GM03348 (cell line): ENCODE measurements at regions not wholly inside any gene's neighbourhood (a gene's known extent, or its start where the extent isn't known, plus 50 kb on each side); places are given as distances from the start of the nearest gene placed in this dataset.

Source experiments
- DNase-seq: peaks from one replicate; pipeline ENCODE4 v3.0.0; 2012; ENCODE audit warnings: low spot score

GRCh38 chr6:3643921-3644738 is 107.4 kb downstream of the PXDC1 start:
- DNase-seq = no peak

GRCh38 chr6:3640868-3641267 is 110.6 kb downstream of the PXDC1 start:
- DNase-seq = no peak

GRCh38 chr6:3638662-3639061 is 112.9 kb downstream of the PXDC1 start:
- DNase-seq = no peak

DNA sequence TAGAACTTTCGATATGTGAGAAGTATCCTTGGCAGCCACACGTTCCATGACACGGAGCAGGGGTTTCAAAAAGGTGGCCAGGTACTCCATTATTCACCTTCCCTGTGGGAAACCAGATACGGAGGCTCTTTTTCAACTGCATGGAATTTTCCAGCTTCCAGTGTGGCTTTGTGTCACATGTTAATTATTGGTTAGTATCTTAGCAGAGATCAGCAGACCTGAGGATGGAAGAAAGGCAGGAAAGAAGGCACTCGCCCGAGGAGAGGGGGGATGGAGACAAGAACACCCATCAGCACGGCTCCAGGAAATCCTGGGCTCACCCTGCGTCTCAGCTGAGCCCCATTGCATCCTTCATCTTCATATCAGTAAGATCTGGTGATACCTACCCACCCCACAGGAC is 115.5 kb downstream of the PXDC1 start:
- no peak for DNase-seq

DNA sequence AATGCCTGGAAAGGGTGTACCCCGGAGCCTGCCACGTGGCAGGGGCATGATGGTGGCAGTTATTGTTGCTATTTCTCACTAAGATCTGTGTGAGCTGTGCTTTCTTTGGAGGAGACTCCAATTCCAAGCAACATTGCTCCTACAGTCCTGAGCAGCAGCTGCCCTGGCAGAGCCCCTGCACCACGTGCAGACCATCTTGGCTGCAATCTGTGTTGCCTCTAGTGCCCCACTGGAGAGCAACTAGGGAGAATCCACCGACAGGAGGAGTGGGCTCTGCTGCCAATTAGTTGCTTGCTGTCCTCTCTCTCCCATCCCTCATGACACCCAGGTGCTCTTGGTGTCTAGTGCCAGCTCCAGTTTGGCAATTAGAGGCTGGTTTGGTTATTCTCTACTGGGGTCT is 116.0 kb downstream of the PXDC1 start:
- no peak for DNase-seq

- DNase-seq = no peak
Observed at GRCh38 chr6:3634280-3634816, 117.2 kb downstream of the PXDC1 start.

DNA sequence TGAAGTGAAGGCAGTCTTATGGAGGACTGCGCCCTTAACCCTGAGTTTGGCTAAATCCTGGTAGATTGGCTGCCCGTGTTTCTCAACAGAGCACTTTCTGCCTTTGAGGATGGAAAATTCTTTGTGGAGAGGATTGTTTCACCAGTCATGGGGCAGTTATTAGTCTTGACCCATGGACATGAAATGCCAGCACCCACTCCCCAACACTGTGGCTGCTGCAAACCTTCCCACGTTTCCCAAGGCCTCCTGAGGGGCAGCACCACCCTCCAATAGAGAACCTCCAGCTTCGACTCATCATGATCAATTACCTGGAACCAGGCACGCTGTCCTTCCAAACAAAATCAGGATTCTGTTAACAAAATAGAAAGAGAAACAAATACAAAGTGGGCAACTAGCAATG is 117.8 kb downstream of the PXDC1 start:
- no peak for DNase-seq

GRCh38 chr6:3631877-3632276 is 119.6 kb downstream of the PXDC1 start:
- DNase-seq = no peak

- no peak for DNase-seq
Observed at GRCh38 chr6:3631186-3631585, 120.3 kb downstream of the PXDC1 start.

GRCh38 chr6:3630258-3630835 is 121.2 kb downstream of the PXDC1 start:
- no peak for DNase-seq

DNA sequence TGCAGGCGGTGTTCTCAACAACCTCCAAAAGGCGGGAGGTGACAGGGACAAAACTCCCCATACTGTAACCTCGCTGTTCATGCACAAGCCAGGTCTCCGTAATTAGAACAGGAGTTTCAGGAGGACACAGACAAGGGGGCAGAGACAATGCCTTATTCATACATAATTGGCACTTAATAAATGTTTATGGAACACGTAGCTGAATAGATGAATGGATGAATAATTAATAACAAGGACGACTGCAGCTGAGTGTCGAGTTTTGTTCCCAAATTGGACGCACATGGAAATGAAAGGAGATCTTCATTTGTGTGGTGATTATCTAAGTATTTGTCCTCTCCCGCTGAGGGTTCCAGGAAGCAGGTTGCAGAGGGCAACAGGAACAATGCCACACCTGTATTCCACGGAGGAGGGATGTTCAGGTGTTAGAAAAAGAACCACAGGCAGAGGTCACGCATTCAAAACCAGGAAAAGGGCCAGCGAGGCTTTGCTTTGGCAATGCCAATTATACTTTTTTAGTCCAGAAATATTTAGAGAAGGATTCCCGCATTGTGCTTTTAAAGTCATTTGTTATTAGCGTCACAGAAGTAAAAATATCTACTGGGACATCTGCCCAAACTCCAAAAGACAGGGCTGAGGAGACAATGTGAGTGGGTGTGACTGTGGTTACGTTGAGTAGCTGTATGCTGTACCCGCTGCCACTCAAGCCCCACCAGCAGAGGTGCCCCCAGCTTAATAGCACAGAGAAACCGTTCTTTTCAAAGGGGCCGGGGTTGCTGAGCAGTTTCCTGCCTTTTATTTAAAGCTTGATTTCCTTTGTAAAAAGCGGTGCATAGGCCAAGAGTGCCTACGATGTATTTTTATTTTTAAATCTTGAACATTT is 123.3 kb downstream of the PXDC1 start:
- DNase-seq = no peak

- no peak for DNase-seq
Observed at GRCh38 chr6:3627501-3627900, 124.0 kb downstream of the PXDC1 start.

DNA sequence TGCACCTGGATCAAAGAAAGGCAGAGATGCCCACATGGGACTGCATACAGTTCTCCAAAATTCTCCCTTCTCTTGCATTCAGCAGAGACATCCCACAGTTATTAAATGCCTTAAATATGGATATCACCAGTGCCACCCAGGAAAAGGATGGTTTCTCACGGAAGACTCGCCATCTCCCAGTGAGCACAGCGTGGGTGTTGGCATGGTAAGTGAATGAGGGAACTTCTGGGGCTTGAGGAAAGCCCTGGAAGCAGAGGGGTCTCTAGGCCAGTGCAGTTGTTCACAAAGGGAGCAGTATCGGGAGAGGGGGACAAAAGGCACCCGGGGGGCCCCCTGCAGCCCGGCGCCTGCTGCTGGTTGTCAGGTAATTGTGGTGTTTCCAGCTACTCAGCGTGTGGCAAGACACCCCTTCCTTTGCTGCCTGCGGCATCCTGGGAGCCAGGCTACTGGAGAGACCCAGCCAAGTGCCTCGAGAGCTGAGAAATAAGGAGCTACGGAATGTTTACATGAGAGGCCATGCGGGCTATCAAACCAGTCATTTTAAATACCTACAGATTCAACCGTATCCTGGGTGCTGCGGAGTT is 125.4 kb downstream of the PXDC1 start:
- no peak for DNase-seq

DNA sequence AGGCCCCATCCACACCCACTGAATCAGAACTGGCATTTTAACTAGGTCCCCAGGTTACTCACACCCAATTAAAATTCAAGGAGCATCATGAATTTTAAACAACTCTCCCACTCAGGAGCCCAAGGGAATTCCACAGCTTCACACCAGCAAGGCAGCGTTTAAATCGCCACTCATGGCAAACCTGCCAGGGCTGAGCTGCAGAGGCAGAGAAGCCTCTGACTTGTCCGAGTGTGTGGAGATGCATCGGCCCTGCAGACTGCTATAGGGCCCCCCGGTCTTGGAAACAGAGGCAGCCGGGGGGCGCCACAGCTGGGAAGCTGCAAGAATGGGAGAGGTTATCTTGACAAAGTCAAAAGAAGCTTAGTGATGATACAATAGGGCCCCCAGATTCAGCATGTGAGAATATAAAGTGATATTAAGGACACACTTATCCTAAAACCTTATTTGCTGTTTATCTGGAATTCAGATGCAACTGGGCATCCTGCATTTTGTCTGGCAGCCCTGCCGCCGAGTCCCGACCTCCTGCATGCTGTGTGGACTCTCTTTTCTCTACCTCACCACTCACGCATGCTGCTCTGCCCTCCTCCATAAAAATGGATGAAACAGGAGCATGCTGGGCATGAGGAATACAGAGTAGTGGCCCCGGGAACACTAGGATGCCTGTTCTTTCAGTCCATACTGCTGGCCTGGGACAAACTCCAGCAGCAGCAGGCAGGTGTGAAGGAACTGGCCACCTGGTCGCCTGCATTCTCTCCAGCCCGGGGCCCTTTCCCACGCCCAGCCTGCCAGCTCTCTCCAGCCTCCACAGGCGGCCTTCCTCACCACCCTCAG is 126.1 kb downstream of the PXDC1 start:
- no peak for DNase-seq

- no peak for DNase-seq
Observed at GRCh38 chr6:3624250-3625136, 127.0 kb downstream of the PXDC1 start.

GRCh38 chr6:3623451-3624249 is 127.9 kb downstream of the PXDC1 start:
- no peak for DNase-seq

GRCh38 chr6:3621411-3621810 is 130.1 kb downstream of the PXDC1 start:
- DNase-seq = no peak

DNA sequence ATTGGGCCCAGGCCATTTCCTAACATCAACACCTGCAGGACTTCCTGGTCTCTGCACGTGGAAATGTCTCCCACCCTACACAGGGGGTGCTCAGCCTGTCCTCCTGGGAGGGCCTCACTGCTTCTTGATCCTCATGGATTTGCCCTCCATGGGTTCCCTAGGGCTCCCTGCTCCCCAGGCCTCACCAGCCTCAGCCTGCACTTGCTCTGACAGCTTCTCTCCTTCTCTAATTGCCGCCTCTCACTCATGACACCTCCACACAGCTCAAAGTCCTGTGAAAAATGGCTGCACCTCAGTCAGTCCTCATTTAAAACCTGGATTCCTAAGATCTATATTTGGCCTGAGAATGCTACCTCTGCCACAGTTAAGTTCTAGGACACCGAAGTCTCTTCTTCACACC is 130.6 kb downstream of the PXDC1 start:
- no peak for DNase-seq

- DNase-seq = no peak
Observed at GRCh38 chr6:3620389-3620788, 131.1 kb downstream of the PXDC1 start.
